WTC11 (cell line): ENCODE measurements at regions not wholly inside any gene's neighbourhood (a gene's known extent, or its start where the extent isn't known, plus 50 kb on each side); places are given as distances from the start of the nearest gene placed in this dataset.

Source experiments
- ATAC-seq: fragments of 200-7000 bp; cut with Tn5 transposase; 2 replicates; pipeline ENCODE4 v1.10.0; 2021; ENCODE audit warnings: mild to moderate bottlenecking, moderate library complexity
- CTCF ChIA-PET: fragments of 300-600 bp; sonication (Branson Sonifier 250); formaldehyde crosslinking; loops from one replicate; lab custom pipeline; 2021; ENCODE audit warnings: antibody characterized with exemption; lab: Charles Lee
- POLR2A ChIA-PET: fragments of 350-600 bp; sonication (Branson Sonifier 250); formaldehyde crosslinking; loops from one replicate; lab custom pipeline; 2021; ENCODE audit warnings: antibody characterized with exemption; lab: Charles Lee
- DNase-seq: peaks from one replicate; pipeline ENCODE4 v3.0.0; 2021; ENCODE audit warnings: low spot score
- H3K27ac Mint-ChIP-seq: 2 replicates; pipeline ENCODE4 v1.8.0; 2021; ENCODE audit warnings: mixed read lengths
- H3K27me3 Mint-ChIP-seq: 2 replicates; pipeline ENCODE4 v1.8.0; 2021; ENCODE audit warnings: low read depth, mild to moderate bottlenecking, moderate library complexity, mixed read lengths
- H3K36me3 Mint-ChIP-seq: 2 replicates; pipeline ENCODE4 v1.8.0; 2021; ENCODE audit warnings: mixed read lengths
- H3K4me1 Mint-ChIP-seq: 2 replicates; pipeline ENCODE4 v1.8.0; 2022; ENCODE audit warnings: mixed read lengths
- H3K4me3 Mint-ChIP-seq: 2 replicates; pipeline ENCODE4 v1.8.0; 2021; ENCODE audit warnings: mild to moderate bottlenecking, moderate library complexity, mixed read lengths
- H3K9me3 Mint-ChIP-seq: 2 replicates; pipeline ENCODE4 v1.8.0; 2021; ENCODE audit warnings: mixed read lengths
- CDX4 ChIP-seq: fragments of 250-450 bp; sonication (Bioruptor Pico); IDR thresholded peaks from 2 replicates; pipeline ENCODE4 v1.9.0; 2021; ENCODE audit warnings: moderate library complexity, mild to moderate bottlenecking, inconsistent platforms, borderline replicate concordance
- E2F5 ChIP-seq: sonication (generic); formaldehyde crosslinking; IDR thresholded peaks from 2 replicates; pipeline ENCODE4 v1.8.1; 2022; ENCODE audit warnings: mild to moderate bottlenecking, moderate library complexity, missing genetic modification reagents
- ELF4 ChIP-seq: sonication (generic); formaldehyde crosslinking; IDR thresholded peaks from 2 replicates; pipeline ENCODE4 v1.8.1; 2022; ENCODE audit warnings: low read depth, mild to moderate bottlenecking, moderate library complexity, missing genetic modification reagents
- HMGA2 ChIP-seq: fragments of 250-450 bp; sonication (Bioruptor Pico); IDR thresholded peaks from 2 replicates; pipeline ENCODE4 v1.4.0; 2021; ENCODE audit warnings: mild to moderate bottlenecking, moderate library complexity
- JAZF1 ChIP-seq: fragments of 250-450 bp; sonication (Bioruptor Pico); IDR thresholded peaks from 2 replicates; pipeline ENCODE4 v1.9.0; 2021; ENCODE audit warnings: moderate library complexity, mild to moderate bottlenecking, inconsistent platforms
- MXD4 ChIP-seq: fragments of 250-450 bp; sonication (Bioruptor Pico); IDR thresholded peaks from 2 replicates; pipeline ENCODE4 v1.8.0; 2021; ENCODE audit warnings: mild to moderate bottlenecking, moderate library complexity, borderline replicate concordance
- NFE2L1 ChIP-seq: sonication (generic); formaldehyde crosslinking; IDR thresholded peaks from 2 replicates; pipeline ENCODE4 v1.8.1; 2023; ENCODE audit warnings: missing genetic modification reagents
- PRDM15 ChIP-seq: sonication (generic); formaldehyde crosslinking; IDR thresholded peaks from 2 replicates; pipeline ENCODE4 v1.8.0; 2022; ENCODE audit warnings: missing genetic modification reagents
- ZNF219 ChIP-seq: sonication (generic); formaldehyde crosslinking; IDR thresholded peaks from 2 replicates; pipeline ENCODE4 v1.8.0; 2023; ENCODE audit warnings: missing genetic modification reagents, mild to moderate bottlenecking, borderline replicate concordance
- ZNF232 ChIP-seq: sonication (generic); formaldehyde crosslinking; IDR thresholded peaks from 2 replicates; pipeline ENCODE4 v1.8.0; 2022; ENCODE audit warnings: mild to moderate bottlenecking, missing genetic modification reagents
- ZNF263 ChIP-seq: sonication (generic); formaldehyde crosslinking; IDR thresholded peaks from 2 replicates; pipeline ENCODE4 v1.8.1; 2022; ENCODE audit warnings: low read depth, mild to moderate bottlenecking, moderate library complexity, missing genetic modification reagents
- TF ChIP-seq, protein P1 (sequence below): fragments of 250-450 bp; sonication (Bioruptor Pico); conservative IDR thresholded peaks from 2 replicates; pipeline ENCODE4 v1.9.0; 2021; ENCODE audit warnings: mild to moderate bottlenecking
- TF ChIP-seq, protein P2 (sequence below): sonication (generic); formaldehyde crosslinking; IDR thresholded peaks from 2 replicates; pipeline ENCODE4 v1.8.0; 2023; ENCODE audit warnings: missing genetic modification reagents, mild to moderate bottlenecking, borderline replicate concordance

GRCh38 chr22:25488244-25489020, 76.0 kb upstream of the GRK3 start:
- Mint-ChIP-seq H3K4me3 (no peak overlapping the region), H3K27me3 (no peaks in the 10 kb centered on the region), H3K27ac (no peak overlapping the region), H3K36me3 (peaks cover 4% of the 10 kb centered on the region; the same call in 1 of the 2 replicates), H3K9me3 (no peaks in the 10 kb centered on the region), H3K4me1 (no peaks in the 10 kb centered on the region)
- TF ChIP-seq HMGA2 (CRISPR knock-in tag) (no peak), PRDM15 (CRISPR knock-in tag) (no peak), E2F5 (CRISPR knock-in tag) (no peak)
- DNase-seq (no peak), ATAC-seq (no peak)
- ChIA-PET CTCF (no interaction called here), POLR2A (no interaction called here)

DNA sequence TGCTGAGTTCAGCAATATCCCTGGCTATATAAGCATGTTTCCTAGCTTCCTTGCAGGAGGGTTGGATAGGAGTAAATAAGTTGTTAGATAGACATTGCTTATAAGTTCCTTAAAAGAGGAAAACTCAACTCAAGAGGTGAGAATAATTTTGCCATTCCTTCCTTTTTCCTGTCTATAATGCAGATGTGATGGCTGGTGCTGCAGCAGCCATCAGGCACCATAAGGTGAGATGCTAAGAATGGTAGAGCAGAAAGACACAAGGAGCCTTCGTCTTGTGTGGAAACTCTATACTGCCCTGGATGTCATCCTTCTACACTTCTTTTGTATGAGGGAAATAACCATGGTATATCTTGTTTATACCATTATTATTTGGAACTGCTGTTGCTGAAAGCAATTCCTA, 74.5 kb upstream of the GRK3 start:
- CTCF ChIA-PET: no interaction called here
- POLR2A ChIA-PET: no interaction called here
- no peak for DNase-seq

GRCh38 chr22:25490896-25491295, 73.6 kb upstream of the GRK3 start:
- H3K36me3 Mint-ChIP-seq: peaks cover 4% of the 10 kb centered on the region; the same call in 1 of the 2 replicates
- CTCF ChIA-PET: no interaction called here
- H3K27ac Mint-ChIP-seq: no peak overlapping the region; the same call in 1 of the 2 replicates
- POLR2A ChIA-PET: no interaction called here
- DNase-seq (no peak), ATAC-seq (no peak)
- no peaks in the 10 kb centered on the region for H3K9me3 Mint-ChIP-seq
- H3K4me3 Mint-ChIP-seq: no peak overlapping the region
- no peak for TF ChIP-seq ZNF219 (CRISPR knock-in tag)
- no peak for TF ChIP-seq ZNF232 (CRISPR knock-in tag)
- TF ChIP-seq JAZF1: no peak
- no peaks in the 10 kb centered on the region for H3K27me3 Mint-ChIP-seq
- H3K4me1 Mint-ChIP-seq: peaks cover 11% of the 10 kb centered on the region

More for the DNA sequence above, 74.5 kb upstream of the GRK3 start:
- Mint-ChIP-seq H3K4me3 (no peak overlapping the region), H3K36me3 (peaks cover 4% of the 10 kb centered on the region; the same call in 1 of the 2 replicates), H3K4me1 (peaks cover 10% of the 10 kb centered on the region), H3K27ac (no peak overlapping the region), H3K27me3 (no peaks in the 10 kb centered on the region), H3K9me3 (no peaks in the 10 kb centered on the region)
- no peak for TF ChIP-seq ZNF232 (CRISPR knock-in tag)
- no peak for ATAC-seq

DNA sequence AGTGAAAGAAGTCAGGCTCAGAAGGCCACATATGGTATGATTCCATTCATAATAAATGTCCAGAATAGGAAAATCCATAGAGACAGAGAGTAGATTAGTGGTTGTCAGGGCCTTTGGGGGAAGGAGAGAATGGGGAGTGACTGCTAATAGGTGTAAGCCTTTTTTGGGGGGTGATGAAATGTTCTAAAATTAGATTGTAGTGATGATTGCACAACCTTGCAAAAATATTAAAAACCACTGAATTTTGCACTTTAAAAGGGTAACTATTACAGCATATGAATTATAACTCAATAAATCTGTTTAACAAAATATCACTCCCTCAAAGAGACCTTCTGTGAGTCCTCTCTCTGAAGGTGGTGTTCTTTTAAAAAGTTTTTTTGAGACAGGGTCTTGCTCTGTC, 72.3 kb upstream of the GRK3 start:
- Mint-ChIP-seq H3K36me3 (peaks cover 4% of the 10 kb centered on the region; the same call in 1 of the 2 replicates), H3K4me3 (no peak overlapping the region), H3K4me1 (peaks cover 11% of the 10 kb centered on the region), H3K27ac (no peak overlapping the region), H3K27me3 (no peaks in the 10 kb centered on the region), H3K9me3 (no peaks in the 10 kb centered on the region)
- ATAC-seq (no peak), DNase-seq (no peak)
- POLR2A ChIA-PET: no interaction called here
- CTCF ChIA-PET: no interaction called here
- TF ChIP-seq CDX4 (CRISPR knock-in tag): no peak
- no peak for TF ChIP-seq ZNF263 (CRISPR knock-in tag)
- TF ChIP-seq, protein P1, sequence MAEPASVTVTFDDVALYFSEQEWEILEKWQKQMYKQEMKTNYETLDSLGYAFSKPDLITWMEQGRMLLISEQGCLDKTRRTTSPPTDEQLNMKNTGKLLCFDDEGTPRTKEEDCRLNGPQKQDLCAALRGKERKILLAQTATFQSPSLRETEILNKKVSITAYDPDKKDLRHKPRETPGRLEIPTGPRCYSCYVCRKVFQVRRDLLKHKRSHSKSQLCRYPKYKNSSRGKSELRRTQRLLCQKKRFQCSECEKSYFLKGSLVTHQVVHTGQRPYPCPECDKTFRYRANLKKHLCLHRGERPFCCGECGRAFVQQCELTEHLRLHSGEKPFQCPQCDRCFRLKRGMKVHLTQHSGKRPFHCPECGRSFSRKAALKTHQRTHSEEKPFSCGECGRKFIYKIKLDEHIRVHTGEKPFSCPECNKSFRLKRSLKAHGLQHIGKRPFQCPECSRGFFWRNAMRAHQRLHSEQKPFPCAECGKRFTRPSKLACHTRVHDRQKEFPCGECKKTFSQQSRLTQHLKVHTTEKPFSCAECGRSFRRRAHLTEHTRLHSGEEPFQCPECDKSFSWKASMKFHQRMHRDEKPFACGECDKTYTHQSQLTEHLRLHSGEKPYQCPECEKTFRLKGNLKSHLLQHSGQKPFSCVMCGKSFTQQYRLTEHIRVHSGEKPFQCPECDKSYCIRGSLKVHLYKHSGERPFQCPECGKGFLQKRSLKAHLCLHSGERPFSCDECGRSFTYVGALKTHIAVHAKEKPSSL (CRISPR knock-in tag): no peak
- TF ChIP-seq MXD4 (CRISPR knock-in tag): no peak
- TF ChIP-seq ELF4 (CRISPR knock-in tag): no peak
- TF ChIP-seq NFE2L1: no peak
- TF ChIP-seq, protein P2, sequence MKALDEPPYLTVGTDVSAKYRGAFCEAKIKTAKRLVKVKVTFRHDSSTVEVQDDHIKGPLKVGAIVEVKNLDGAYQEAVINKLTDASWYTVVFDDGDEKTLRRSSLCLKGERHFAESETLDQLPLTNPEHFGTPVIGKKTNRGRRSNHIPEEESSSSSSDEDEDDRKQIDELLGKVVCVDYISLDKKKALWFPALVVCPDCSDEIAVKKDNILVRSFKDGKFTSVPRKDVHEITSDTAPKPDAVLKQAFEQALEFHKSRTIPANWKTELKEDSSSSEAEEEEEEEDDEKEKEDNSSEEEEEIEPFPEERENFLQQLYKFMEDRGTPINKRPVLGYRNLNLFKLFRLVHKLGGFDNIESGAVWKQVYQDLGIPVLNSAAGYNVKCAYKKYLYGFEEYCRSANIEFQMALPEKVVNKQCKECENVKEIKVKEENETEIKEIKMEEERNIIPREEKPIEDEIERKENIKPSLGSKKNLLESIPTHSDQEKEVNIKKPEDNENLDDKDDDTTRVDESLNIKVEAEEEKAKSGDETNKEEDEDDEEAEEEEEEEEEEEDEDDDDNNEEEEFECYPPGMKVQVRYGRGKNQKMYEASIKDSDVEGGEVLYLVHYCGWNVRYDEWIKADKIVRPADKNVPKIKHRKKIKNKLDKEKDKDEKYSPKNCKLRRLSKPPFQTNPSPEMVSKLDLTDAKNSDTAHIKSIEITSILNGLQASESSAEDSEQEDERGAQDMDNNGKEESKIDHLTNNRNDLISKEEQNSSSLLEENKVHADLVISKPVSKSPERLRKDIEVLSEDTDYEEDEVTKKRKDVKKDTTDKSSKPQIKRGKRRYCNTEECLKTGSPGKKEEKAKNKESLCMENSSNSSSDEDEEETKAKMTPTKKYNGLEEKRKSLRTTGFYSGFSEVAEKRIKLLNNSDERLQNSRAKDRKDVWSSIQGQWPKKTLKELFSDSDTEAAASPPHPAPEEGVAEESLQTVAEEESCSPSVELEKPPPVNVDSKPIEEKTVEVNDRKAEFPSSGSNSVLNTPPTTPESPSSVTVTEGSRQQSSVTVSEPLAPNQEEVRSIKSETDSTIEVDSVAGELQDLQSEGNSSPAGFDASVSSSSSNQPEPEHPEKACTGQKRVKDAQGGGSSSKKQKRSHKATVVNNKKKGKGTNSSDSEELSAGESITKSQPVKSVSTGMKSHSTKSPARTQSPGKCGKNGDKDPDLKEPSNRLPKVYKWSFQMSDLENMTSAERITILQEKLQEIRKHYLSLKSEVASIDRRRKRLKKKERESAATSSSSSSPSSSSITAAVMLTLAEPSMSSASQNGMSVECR: no peak
